SK-N-SH (cell line): ENCODE measurements at regions not wholly inside any gene's neighbourhood (a gene's known extent, or its start where the extent isn't known, plus 50 kb on each side); places are given as distances from the start of the nearest gene placed in this dataset.

ENCODE experiments used
- CTCF ChIA-PET: fragments of 300-600, 350-600 bp; formaldehyde crosslinking; extraction: SDS; loops from one replicate; lab custom pipeline; 2021; lab: Yijun Ruan, JAX
- POLR2A ChIA-PET: fragments of 350-600 bp; sonication (Branson Sonifier 250); formaldehyde crosslinking; extraction: SDS; loops from one replicate; lab custom pipeline; 2020; ENCODE audit warnings: antibody characterized with exemption, inconsistent platforms; lab: Yijun Ruan, JAX
- DNase-seq: peaks from one replicate; pipeline ENCODE4 v3.0.0; 2012
- H2AFZ ChIP-seq: fragments of 200-600 bp; sonication (generic); 2 replicates; pipeline ENCODE4 v1.8.1; 2016; ENCODE audit warnings: antibody characterized with exemption, mild to moderate bottlenecking, low read depth
- H3F3A ChIP-seq: fragments of 200-600 bp; sonication (generic); replicated peaks from 2 replicates; pipeline ENCODE3; 2016; ENCODE audit warnings: antibody characterized with exemption, mild to moderate bottlenecking; ENCODE audit not compliant: insufficient read depth
- H3K27ac ChIP-seq, 2 experiments: fragments of 200-500 bp in 1 of 2; fragments of 200-600 bp in 1 of 2; sonication (Bioruptor generic) in 1 of 2; sonication (generic), shearing (Covaris generic) in 1 of 2; 2 replicates each; pipeline versions ENCODE4 v1.5.1 to v1.6.1; 2014 to 2016; ENCODE audit warnings: low read depth in 2 of 2, inconsistent platforms in 1 of 2, low read length in 1 of 2, mild to moderate bottlenecking in 1 of 2, mixed read lengths in 1 of 2
- H3K27me3 ChIP-seq: fragments of 200-600 bp; sonication (generic), shearing (Covaris generic); 2 replicates; pipeline ENCODE4 v1.6.1; 2016; ENCODE audit warnings: mixed run types; ENCODE audit not compliant: insufficient read depth
- H3K36me3 ChIP-seq, 2 experiments: fragments of 200-500 bp in 1 of 2; fragments of 200-600 bp in 1 of 2; sonication (Bioruptor generic) in 1 of 2; sonication (generic) in 1 of 2; replicated peaks in 1 of 2; 2 replicates each; pipeline versions ENCODE3 to v1.5.1; 2014 to 2016; ENCODE audit warnings: low read length in 1 of 2, mild to moderate bottlenecking in 1 of 2; ENCODE audit not compliant: insufficient read depth in 2 of 2, control insufficient read depth in 1 of 2
- H3K4me1 ChIP-seq, 2 experiments: fragments of 200-500 bp in 1 of 2; fragments of 200-600 bp in 1 of 2; sonication (Bioruptor generic) in 1 of 2; sonication (generic), shearing (Covaris generic) in 1 of 2; 2 replicates each; pipeline versions ENCODE4 v1.5.1 to v1.6.1; 2014 to 2016; ENCODE audit warnings: low read depth in 1 of 2, low read length in 1 of 2, mixed run types in 1 of 2; ENCODE audit not compliant: insufficient read depth in 2 of 2, control insufficient read depth in 1 of 2
- H3K4me2 ChIP-seq: fragments of 200-600 bp; sonication (generic), shearing (Covaris generic); 2 replicates; pipeline ENCODE4 v1.6.1; 2017; ENCODE audit warnings: mixed run types
- H3K4me3 ChIP-seq, 2 experiments: fragments of 200-500 bp in 1 of 2; fragments of 200-600 bp in 1 of 2; sonication (Bioruptor generic) in 1 of 2; sonication (generic), shearing (Covaris generic) in 1 of 2; 2 replicates each; pipeline versions ENCODE4 v1.5.1 to v1.8.1; 2014 to 2016; ENCODE audit warnings: low read depth in 2 of 2, inconsistent platforms in 1 of 2, low read length in 1 of 2, mild to moderate bottlenecking in 1 of 2, mixed read lengths in 1 of 2, moderate library complexity in 1 of 2
- H3K79me2 ChIP-seq: fragments of 200-600 bp; sonication (generic); 2 replicates; pipeline ENCODE4 v1.8.1; 2017; ENCODE audit warnings: mild to moderate bottlenecking; ENCODE audit not compliant: insufficient read depth
- H3K9ac ChIP-seq: fragments of 200-600 bp; sonication (generic); 2 replicates; pipeline ENCODE4 v1.6.1; 2017; ENCODE audit warnings: mixed run types
- H3K9me2 ChIP-seq: fragments of 200-600 bp; sonication (generic); 2 replicates; pipeline ENCODE4 v1.6.1; 2017; ENCODE audit warnings: mixed run types
- H3K9me3 ChIP-seq: fragments of 200-600 bp; sonication (generic); 2 replicates; pipeline ENCODE4 v1.6.1; 2017; ENCODE audit warnings: mixed run types, mild to moderate bottlenecking, moderate library complexity
- H4K20me1 ChIP-seq: fragments of 200-600 bp; sonication (generic); 2 replicates; pipeline ENCODE4 v1.6.1; 2017; ENCODE audit warnings: mild to moderate bottlenecking, mixed run types; ENCODE audit not compliant: insufficient read depth
- EP300 ChIP-seq, 2 experiments: IDR thresholded peaks; 2 replicates each; pipeline versions ENCODE4 v1.4.0 to v1.6.1; 2012; ENCODE audit warnings: borderline replicate concordance in 1 of 2, low read depth in 1 of 2, low read length in 1 of 2
- FOSL2 ChIP-seq: IDR thresholded peaks from 2 replicates; pipeline ENCODE4 v1.4.0; 2012; ENCODE audit warnings: low read depth, mild to moderate bottlenecking, moderate library complexity, borderline replicate concordance
- FOXJ3 ChIP-seq: sonication (generic); formaldehyde crosslinking; IDR thresholded peaks from 2 replicates; pipeline ENCODE4 v1.5.1; 2020; ENCODE audit warnings: mild to moderate bottlenecking, missing genetic modification reagents
- FOXM1 ChIP-seq: IDR thresholded peaks from 2 replicates; pipeline ENCODE4 v1.4.0; 2012; ENCODE audit warnings: low read depth, mild to moderate bottlenecking
- JUND ChIP-seq: IDR thresholded peaks from 2 replicates; pipeline ENCODE4 v1.4.0; 2012
- MEF2A ChIP-seq: IDR thresholded peaks from 2 replicates; pipeline ENCODE4 v1.4.0; 2012; ENCODE audit warnings: low read depth, borderline replicate concordance
- MXI1 ChIP-seq: IDR thresholded peaks from 2 replicates; pipeline ENCODE4 v1.6.1; 2012; ENCODE audit warnings: mild to moderate bottlenecking, low read depth, low read length, improper control_type of control experiment
- NRF1 ChIP-seq: IDR thresholded peaks from 2 replicates; pipeline ENCODE4 v1.6.1; 2012; ENCODE audit warnings: low read depth, mild to moderate bottlenecking, low read length
- POLR2AphosphoS5 ChIP-seq: IDR thresholded peaks from 2 replicates; pipeline ENCODE4 v1.6.1; 2012; ENCODE audit warnings: low read depth, low read length
- RAD21 ChIP-seq: IDR thresholded peaks from 2 replicates; pipeline ENCODE4 v1.6.1; 2012; ENCODE audit warnings: mild to moderate bottlenecking, low read length
- RCOR1 ChIP-seq: fragments of 150-350 bp; IDR thresholded peaks from 2 replicates; pipeline ENCODE4 v1.6.1; 2017; ENCODE audit warnings: antibody characterized with exemption, low read length
- REST ChIP-seq: IDR thresholded peaks from 2 replicates; pipeline ENCODE4 v1.6.1; 2012; ENCODE audit warnings: mild to moderate bottlenecking, low read depth, low read length, moderate library complexity
- RFX5 ChIP-seq: IDR thresholded peaks from 2 replicates; pipeline ENCODE4 v1.6.1; 2012; ENCODE audit warnings: mild to moderate bottlenecking, improper control_type of control experiment, low read length
- TAF1 ChIP-seq: IDR thresholded peaks from 2 replicates; pipeline ENCODE4 v1.6.1; 2012; ENCODE audit warnings: low read depth, mild to moderate bottlenecking, low read length, moderate library complexity, borderline replicate concordance
- TCF12 ChIP-seq: IDR thresholded peaks from 2 replicates; pipeline ENCODE4 v1.4.0; 2012
- TEAD4 ChIP-seq: IDR thresholded peaks from 2 replicates; pipeline ENCODE4 v1.4.0; 2012; ENCODE audit warnings: mild to moderate bottlenecking, borderline replicate concordance; ENCODE audit not compliant: insufficient read depth
- USF1 ChIP-seq: IDR thresholded peaks from 2 replicates; pipeline ENCODE4 v1.4.0; 2012; ENCODE audit warnings: low read depth, borderline replicate concordance
- WGBS: methylation state at CpG from one replicate; pipeline ENCODE4 v1.1.6; 2017; ENCODE audit warnings: low lambda C conversion rate; 5-methylcytosine and 5-hydroxymethylcytosine counted together
- TF ChIP-seq, protein P1 (sequence below): IDR thresholded peaks from 2 replicates; pipeline ENCODE4 v1.4.0; 2012; ENCODE audit warnings: low read depth
- TF ChIP-seq, protein P2 (sequence below): fragments of 150-350 bp; IDR thresholded peaks from 2 replicates; pipeline ENCODE4 v1.6.1; 2017; ENCODE audit warnings: antibody characterized with exemption, low read length, low read depth, borderline replicate concordance

- H3K36me3 ChIP-seq, result no peaks in the 10 kb centered on the region
- 25% methylated on average over 3 of the region's 4 CpGs for WGBS
- no peak for TF ChIP-seq TAF1
- no peak for TF ChIP-seq RAD21
- no peak for TF ChIP-seq RFX5
- TF ChIP-seq POLR2AphosphoS5, result no peak
- TF ChIP-seq, protein P1, sequence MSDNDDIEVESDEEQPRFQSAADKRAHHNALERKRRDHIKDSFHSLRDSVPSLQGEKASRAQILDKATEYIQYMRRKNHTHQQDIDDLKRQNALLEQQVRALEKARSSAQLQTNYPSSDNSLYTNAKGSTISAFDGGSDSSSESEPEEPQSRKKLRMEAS, result no peak
- TF ChIP-seq TEAD4, result no peak
- no peak for TF ChIP-seq REST
- no peak for TF ChIP-seq TCF12
- TF ChIP-seq RCOR1, result no peak
- TF ChIP-seq USF1, result no peak
- no peak for TF ChIP-seq FOXJ3 (CRISPR knock-in tag)
- no peak for TF ChIP-seq MEF2A
- TF ChIP-seq, protein P2, sequence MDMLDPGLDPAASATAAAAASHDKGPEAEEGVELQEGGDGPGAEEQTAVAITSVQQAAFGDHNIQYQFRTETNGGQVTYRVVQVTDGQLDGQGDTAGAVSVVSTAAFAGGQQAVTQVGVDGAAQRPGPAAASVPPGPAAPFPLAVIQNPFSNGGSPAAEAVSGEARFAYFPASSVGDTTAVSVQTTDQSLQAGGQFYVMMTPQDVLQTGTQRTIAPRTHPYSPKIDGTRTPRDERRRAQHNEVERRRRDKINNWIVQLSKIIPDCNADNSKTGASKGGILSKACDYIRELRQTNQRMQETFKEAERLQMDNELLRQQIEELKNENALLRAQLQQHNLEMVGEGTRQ, result no peak
- TF ChIP-seq JUND, result no peak
- no peak for TF ChIP-seq MXI1
- no peak for TF ChIP-seq NRF1
- TF ChIP-seq FOSL2, result no peak
- TF ChIP-seq EP300 (IDR thresholded peaks at IDR 0.05; ENCODE audit: borderline replicate concordance in 1 of 2, low read depth in 1 of 2, low read length in 1 of 2), result no peak
- no peak for TF ChIP-seq FOXM1
Observed at GRCh38 chr2:204089574-204089973, 153.0 kb downstream of the ICOS start.

More at GRCh38 chr2:204089574-204089973, 153.0 kb downstream of the ICOS start:
- Histone ChIP-seq H3K9me2 (no peaks in the 10 kb centered on the region), H3F3A (no peaks in the 10 kb centered on the region), H2AFZ (no peak overlapping the region), H3K4me2 (no peak overlapping the region), H3K27me3 (no peaks in the 10 kb centered on the region), H3K4me1 (no peaks in the 10 kb centered on the region; a peak in 1 of 4 replicates), H3K79me2 (no peaks in the 10 kb centered on the region), H3K4me3 (no peak overlapping the region), H4K20me1 (no peaks in the 10 kb centered on the region), H3K9me3 (no peaks in the 10 kb centered on the region), H3K9ac (no peak overlapping the region), H3K27ac (no peak overlapping the region)
- ChIA-PET POLR2A (no interaction called here), CTCF (no interaction called here)
- DNase-seq, result no peak
